ENCODE measurements at regions not wholly inside any gene's neighbourhood (a gene's known extent, or its start where the extent isn't known, plus 50 kb on each side); places are given as distances from the start of the nearest gene placed in this dataset.

DNA sequence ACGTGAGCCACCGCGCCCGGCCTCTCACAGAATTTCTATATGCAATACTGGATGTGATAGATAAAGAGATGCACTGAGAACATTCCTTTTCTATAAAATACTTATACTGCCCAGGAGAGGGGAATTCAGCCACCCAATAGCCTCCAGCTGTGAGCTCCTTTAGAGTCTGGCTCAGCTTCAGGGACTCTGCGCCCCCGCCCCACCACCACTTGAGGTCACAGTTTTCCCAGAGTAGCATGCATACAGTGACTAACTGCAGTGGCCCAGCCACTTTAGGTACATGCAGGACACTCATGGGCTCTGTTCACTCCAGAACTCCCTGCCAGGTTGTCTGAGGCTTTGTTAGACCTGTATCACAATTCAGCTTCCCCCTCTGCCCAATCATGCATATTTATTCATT, 144.4 kb upstream of the TET2 start:
- Histone ChIP-seq H3K4me3 (no peak overlapping the region), H3K27ac (no peak overlapping the region)

DNA sequence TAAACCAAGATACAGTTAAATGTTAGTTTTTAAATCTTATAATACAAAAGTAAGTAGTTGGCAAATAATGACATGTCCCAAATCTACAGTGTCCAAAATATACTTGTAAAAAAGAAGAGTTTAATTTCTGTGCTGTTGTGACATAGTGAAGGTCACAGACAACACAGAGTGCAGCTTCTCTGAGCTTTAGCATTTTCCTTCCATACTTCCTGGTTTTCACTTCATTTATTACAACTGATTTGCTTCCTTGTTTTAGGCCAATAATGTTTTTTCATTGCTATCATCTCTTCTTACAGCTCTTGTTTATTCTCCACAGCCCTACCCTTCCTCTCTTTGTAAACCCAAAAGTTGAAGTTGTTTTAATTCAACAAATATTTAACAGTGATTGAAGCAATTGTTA, 132.4 kb upstream of the TET2 start:
- peak overlapping the region in 1 of 21 experiments; percentile 20 for H3K27ac ChIP-seq
- H3K4me3 ChIP-seq: no peak overlapping the region

DNA sequence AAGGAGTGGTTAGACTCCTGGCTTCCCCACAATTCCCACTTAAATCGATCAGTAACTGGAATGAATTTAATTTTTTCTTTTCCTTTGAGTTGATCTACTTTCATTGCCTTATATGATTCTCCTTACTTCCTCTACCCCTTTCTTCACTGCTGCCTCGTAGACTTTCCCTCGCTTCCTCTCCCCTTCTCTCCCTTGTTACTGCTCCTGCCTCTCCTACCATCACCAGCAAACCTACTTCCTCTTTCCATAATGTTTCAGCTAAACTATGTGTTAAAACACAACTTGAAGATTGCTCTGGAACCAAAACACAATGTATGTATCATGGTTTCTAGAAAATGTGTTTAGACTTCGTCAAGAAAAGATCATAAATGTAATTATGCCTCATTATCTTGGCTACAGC, 132.0 kb upstream of the TET2 start:
- H3K4me3 ChIP-seq: no peak overlapping the region
- H3K27ac ChIP-seq: peak overlapping the region in 1 of 21 experiments; percentile 20

DNA sequence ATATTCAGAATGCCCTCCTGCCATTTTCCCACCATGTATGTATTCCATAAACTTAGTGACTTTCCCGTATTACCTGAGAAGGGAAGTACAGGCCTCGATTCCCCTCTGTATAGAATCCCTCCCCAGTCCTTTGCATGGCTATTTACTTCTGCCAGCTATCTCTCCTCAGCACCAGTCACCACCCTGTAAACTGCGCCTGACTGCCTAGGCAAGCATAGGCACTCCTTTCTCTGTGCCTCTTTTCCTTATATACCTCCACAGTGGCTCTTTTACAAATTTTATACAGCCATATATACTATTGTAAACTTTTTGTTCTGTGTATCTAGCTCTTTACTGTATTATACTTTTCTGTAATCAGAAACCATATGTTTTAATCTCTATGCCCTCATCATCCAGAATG, 130.9 kb upstream of the TET2 start:
- Histone ChIP-seq H3K4me3 (no peak overlapping the region), H3K27ac (no peak overlapping the region)

DNA sequence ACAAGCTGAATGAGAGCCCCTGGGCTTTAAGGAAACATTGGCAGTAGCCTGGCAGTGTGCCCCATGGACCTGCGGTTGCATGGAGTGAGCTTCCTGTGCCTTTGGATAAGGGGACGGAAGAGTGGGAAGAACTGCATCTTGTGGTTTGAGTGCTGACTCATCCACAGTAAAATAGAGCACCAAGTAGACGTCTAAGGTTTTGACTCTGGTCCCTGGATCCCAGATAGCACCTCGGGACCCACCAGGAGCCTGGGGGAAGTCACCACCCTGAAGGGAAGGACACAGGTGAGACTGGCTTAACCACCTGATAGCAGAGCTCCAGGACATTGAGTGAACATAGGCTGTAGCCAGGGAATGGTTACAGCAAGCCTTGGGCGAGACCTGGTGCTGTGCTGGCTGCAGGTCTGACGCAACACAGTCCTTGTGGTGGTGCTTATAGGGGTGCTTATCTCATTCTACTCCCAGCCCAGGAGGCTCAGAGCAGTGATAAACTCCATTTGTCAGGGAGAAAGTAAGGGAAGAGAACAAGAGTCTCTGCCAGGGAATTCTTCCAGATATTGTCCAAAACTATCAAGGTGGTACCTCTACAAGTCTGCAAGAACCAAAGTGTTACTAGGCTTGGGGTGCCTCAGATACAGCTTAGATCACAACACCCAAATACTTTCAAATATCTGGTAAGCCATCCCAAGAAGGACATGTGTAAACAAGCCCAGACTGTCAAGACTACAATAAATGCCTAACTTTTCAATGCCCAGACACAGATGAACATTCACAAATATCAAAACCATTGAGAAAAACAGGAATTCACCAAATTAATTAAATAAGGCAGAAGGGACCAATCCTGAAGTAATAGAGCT, 123.6 kb upstream of the TET2 start:
- no peak overlapping the region for H3K4me3 ChIP-seq
- H3K27ac ChIP-seq: no peak overlapping the region

DNA sequence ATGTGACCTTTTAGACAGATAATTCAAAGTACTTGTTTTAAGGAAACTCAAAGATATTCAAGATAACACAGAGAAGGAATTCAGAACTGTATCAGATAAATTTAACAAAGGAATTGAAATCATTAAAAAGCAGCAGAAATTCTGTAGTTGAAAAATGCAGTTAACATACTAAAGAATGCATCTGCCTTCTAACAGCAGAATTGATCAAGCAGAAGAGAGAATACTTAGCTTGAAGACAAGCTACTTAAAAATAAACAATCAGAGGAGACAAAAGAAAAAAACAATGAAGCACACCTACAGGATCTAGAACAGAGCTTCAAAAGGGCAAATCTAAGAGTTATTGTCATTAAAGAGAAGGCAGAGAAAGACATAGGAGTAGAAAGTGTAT, 123.0 kb upstream of the TET2 start:
- Histone ChIP-seq H3K27ac (no peak overlapping the region), H3K4me3 (no peak overlapping the region)

DNA sequence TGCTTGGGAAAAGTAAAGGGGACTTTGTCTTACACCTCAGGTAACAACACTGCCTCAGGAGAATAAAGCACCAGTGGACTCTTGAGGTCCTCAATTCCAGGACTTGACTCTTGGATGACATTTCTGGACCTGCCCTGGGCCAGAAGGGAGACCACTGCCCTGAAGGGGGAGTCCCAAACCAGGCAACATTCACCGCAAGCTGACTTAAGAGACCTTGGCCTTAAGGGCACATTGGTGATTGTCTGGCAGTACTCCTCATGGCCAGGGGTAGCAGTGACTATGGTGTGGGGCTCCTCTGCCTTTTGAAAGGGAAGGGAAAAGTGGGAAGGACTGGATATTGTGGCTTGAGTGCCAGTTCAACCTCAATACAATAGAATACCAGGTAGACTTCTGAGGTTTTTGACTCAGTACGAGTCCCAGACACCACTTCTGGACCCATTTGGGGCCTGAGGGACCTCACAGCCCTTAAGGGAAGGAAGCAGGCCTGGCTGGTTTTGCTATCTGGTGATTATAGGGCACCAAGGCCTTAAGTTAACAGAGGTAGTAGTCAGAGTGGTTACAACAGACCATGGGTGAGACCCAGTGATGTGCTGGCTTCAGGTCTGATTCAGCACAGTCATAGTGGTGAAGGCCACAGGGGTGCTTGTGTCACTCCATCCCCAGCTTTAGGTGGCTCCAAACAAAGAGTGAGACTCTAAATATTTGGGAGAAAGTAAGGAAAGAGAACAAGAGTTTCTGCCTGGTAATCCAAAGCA, 121.2 kb upstream of the TET2 start:
- H3K27ac ChIP-seq: no peak overlapping the region
- no peak overlapping the region for H3K4me3 ChIP-seq

DNA sequence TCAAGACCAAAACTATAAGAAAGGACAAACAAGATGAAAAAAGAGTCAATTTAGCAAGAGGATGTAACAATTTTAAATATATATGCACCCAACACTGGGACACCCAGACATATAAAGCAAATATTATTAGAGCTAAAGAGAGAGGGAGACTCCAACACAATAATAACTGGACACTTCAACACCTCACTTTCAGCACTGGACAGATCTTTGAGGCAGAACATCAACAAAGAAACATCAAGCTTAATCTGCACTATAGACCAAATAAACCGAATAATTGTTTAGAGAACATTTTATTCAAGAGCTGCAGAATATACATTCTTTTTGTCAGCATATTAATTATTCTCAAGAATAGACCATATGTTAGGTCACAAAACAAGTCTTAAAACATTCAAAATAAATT, 109.7 kb upstream of the TET2 start:
- H3K27ac ChIP-seq: no peak overlapping the region
- H3K4me3 ChIP-seq: no peak overlapping the region

DNA sequence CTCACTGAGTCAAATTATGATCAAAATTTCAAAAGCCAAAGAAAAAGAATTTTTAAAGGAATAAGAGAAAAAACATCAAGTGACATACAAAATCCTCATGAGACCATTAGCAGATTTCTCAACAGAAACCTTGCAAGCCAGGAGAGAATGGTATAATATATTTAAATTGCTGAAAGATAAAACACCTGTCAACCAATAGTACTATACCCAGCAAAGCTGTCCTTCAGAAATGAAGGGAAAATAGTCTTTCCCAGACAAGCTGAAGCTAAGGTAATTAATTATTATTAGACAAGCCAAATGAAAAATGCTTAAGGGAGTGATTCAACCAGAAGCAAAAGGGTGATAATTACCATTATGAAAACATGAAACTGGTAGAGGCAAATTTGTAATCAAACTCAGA, 104.2 kb upstream of the TET2 start:
- Histone ChIP-seq H3K27ac (no peak overlapping the region), H3K4me3 (no peak overlapping the region)

DNA sequence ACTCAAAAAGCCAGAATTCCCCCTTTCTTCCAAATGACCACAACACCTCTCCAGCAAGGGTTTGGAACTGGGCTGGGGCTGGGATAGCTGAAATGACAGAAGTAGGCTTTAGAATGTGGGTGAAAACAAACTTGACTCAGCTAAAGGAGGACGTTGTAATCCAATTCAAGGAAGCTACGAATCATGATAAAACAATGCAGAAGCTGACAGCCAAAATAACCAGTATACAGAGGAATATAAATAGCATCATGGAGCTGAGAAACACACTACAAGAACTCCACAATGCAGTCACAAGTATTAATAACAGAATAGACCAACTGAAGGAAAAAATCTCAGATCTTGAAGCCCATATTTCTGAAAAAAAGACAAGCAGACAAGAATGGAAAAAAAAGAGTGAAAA, 95.8 kb upstream of the TET2 start:
- Histone ChIP-seq H3K4me3 (no peak overlapping the region), H3K27ac (no peak overlapping the region)

DNA sequence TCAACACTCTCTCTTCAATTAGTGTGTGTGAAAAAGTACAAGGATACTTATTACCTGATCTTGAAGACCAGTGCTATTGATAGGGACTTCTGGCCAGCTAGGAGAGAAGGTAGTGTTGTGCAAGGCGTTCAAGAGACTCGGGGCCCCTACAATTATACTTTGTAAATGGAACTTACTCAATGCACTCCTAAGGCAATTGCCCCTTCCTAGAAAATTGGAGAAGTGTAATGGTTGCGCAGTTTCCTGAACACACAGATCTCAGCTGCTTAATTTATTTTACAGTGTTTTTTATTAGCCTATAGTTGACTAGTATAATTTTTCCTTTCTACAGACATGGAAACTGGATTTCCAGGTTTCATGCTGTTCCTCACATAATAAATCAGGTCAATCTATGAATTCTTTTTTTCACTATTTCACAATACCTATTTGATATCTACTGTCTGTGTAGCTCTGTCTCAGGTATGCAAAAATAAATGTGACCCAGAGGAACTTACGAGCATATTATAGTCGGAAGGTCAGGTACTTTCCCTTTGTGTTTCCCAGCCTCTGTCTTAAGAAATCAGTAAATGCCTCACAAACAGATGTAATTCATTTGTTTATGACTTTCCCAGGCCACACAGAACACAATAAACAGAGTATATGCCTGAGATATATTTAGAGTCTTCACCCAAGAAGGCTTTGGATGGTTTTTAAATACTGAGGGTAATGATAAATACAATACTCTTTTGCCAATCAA, 89.1 kb upstream of the TET2 start:
- H3K4me3 ChIP-seq: no peak overlapping the region
- H3K27ac ChIP-seq: peak overlapping the region in 10 of 21 experiments; percentile 23 to 81 (median 50)

DNA sequence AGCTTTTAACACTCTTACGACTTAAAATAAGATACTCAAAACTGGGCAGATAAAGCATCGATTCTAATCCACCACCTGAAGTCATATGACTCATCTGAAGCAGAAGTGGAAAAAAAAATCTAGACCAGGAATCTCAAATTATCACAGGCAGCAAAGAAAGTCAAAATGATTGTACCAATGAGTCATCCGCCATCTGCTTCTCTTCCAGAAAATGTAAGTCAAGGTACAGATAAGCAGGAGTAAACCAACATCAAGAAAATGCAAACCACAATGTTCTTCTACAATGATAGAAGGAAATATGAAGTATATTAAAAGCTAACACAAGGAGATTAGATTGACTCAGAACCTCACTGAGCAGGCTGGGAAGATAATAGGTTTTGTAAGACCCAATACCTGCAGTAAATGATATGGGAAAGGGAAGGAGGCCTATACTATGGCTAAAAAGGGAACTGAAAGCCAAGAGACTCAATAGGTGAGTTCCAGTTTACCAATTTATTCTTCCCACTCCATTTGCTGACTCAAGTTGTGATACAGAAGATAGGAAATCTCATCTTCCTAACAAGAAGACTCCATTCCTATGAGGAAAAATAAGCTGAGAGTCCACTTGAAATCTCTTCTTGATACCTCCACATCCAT, 88.4 kb upstream of the TET2 start:
- H3K27ac ChIP-seq: peak overlapping the region in 9 of 21 experiments; percentile 23 to 81 (median 53)
- no peak overlapping the region for H3K4me3 ChIP-seq

DNA sequence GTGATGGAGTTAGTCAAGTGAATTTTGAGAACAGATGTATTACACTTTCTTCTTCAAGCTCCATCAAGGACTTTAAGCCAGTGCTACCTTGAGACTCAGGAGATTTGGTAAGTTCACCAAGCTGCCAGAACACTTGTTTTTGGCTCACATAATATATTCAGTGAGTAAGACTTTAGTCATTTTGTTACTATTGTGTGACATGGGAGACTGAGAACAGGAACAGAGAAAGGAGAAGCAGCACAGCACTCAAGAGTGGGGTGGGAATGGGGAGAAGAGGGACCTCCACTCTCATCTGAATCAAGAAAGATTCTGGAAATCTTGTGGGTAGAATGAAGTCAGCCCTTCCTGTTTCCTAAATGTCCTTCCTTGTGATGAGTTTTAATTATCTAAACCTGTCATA, 87.3 kb upstream of the TET2 start:
- Histone ChIP-seq H3K27ac (peak overlapping the region in 13 of 21 experiments; percentile 22 to 81 (median 54)), H3K4me3 (no peak overlapping the region)

DNA sequence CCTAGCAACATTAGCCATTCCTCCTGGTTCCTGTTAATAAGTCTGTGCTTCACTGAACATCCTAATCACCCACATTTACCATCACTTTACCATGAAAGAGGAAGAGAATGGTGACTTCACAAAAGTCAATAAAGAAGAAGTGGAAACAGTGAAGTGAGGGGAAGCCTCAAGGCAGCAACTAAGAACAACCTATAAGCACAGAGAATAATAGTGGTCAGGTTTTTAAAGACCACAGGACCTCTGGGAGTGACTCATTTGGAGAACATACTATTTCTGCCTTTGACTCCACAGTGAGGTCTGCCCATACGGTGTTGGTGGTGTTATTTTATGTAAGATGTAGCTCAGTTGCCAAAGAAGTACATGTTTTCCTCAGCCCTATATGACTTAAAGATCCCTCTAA, 86.0 kb upstream of the TET2 start:
- peak overlapping the region in 13 of 21 experiments; percentile 22 to 81 (median 55) for H3K27ac ChIP-seq
- H3K4me3 ChIP-seq: no peak overlapping the region

DNA sequence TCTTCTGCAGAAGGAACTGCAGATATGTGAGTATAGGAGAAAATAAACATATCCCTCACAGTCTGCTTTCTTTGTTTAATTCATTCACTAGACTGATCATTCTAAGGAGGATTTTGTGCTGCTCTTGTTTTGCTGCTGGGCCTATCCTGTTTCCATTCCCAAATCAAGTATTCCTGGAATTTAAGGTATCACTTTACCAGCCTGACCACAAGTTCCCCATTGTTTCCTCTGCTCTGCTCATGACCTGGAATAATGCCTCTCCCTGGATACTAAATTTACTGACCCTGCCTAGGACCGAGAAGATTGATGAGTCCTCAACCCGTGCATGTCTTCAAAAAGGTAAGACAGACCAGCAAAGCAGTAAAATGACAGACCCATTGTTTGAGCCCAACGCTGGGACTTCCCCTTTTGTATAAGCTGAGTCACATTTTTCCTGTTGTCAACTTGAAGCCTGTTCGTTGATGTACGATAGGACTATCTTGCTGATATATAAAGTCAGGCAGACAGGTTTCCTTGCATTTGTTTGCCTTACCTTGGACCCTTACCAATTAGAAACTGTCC, 85.5 kb upstream of the TET2 start:
- peak overlapping the region in 15 of 21 experiments; percentile 7 to 81 (median 53) for H3K27ac ChIP-seq
- no peak overlapping the region for H3K4me3 ChIP-seq

DNA sequence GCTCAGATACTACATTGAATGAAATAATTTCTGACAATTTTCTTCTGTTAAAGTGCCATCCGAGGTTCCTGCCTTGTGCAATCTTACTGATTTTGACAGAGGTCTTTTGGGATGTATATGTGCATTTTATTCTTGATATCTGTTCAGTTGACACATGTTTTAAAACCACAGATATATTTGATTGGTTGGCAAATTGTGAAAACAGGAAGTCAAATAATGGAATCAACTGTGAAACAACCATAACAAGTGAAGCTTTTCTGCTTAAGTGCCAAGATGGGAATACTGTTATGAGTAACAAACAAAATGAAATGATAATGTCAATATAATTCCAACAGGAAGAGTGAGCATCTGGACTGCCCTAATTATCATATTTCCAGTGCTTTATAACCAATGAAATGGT, 84.9 kb upstream of the TET2 start:
- peak overlapping the region in 15 of 21 experiments; percentile 7 to 81 (median 53) for H3K27ac ChIP-seq
- no peak overlapping the region for H3K4me3 ChIP-seq

DNA sequence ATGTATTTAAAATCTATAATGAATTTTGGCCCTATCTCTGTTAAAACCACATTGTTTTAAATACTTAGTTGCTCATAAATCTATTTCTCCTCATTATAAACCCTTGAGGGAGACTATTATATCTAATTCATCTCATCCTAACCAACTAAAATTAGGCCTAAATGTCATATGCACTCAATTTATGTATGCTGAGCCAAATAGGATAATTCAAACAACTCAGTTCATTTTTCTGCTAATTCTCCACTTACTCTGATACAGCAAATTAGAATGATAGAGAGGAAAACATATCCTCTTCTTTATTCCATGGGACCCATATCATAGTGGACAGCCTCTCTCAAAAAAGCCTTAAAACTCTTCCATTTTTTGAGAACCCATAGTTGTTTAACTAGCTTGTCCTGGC, 80.3 kb upstream of the TET2 start:
- no peak overlapping the region for H3K27ac ChIP-seq
- H3K4me3 ChIP-seq: no peak overlapping the region

DNA sequence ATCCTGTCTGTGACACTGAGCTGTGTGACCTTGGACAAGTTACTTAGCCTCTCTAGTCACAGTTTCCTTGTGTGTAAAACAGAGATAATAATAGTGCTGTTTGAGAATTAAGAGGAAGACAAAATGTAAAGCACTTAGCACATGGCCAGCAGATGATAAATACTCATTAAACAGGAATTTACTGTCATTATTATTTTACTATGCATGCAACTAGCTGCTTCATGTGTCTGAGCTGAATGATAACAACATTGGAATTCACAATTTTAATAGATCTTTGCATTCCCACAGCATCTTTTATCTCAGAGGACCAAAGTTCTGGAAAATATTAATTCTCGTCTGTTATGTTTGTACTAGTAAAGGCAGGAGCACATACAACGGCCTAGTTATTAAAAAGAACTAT, 79.2 kb upstream of the TET2 start:
- Histone ChIP-seq H3K27ac (no peak overlapping the region), H3K4me3 (no peak overlapping the region)

DNA sequence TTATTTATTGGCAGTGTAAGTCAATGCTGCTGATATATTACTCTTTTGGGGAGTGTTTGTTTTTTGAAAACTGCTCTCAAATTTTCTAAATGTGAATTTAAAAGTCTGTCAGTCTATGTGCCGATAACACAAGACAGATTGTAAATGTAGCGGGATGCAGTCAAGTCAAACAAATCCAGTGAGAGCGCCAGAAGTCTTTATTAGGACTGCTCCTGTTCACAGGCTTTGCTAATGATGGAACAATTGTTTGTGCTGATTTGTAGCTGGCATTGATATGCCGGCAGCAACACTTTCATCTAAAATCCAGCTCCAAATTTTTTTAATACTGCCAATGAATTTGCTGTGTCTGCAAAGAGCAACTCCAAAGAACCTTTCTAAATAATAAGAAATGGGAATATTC, 78.7 kb upstream of the TET2 start:
- no peak overlapping the region for H3K27ac ChIP-seq
- H3K4me3 ChIP-seq: no peak overlapping the region

DNA sequence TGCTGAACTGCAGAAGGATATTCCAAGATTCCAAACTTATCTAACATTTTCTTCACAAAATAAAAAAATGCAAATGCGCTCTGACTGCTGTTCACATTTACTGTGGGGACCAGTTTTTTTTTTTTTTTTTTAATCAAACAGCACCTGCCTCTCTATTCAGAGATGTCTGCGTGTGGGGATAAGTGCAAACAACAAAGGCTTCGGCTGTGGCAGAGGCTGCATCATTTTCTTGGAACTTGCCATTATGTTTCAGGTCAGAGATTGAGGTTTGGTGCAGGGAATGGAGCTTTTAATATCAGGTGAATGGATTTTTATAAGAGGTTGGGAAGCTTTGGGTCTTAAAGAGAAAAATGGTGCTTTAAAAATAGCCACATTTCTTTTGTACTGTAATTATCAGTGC, 78.2 kb upstream of the TET2 start:
- no peak overlapping the region for H3K27ac ChIP-seq
- H3K4me3 ChIP-seq: no peak overlapping the region
